HT-29 (cell line): ENCODE measurements at regions not wholly inside any gene's neighbourhood (a gene's known extent, or its start where the extent isn't known, plus 50 kb on each side); places are given as distances from the start of the nearest gene placed in this dataset.

Experiments
- DNase-seq: peaks from one replicate; pipeline ENCODE4 v3.0.0-alpha.2; 2015; ENCODE audit warnings: low spot score

- DNase-seq = peak; percentile 75
These were observed 50.7 kb upstream of the PAIP2B start for GRCh38 chr2:71277536-71278103.

- DNase-seq = no peak
These were observed 50.2 kb upstream of the PAIP2B start for GRCh38 chr2:71277147-71277475.

- DNase-seq = peak; percentile 94
These were observed 49.6 kb upstream of the PAIP2B start for GRCh38 chr2:71276311-71277146.
